Testis (tissue), 2 donors: ENCODE measurements at regions not wholly inside any gene's neighbourhood (a gene's known extent, or its start where the extent isn't known, plus 50 kb on each side); places are given as distances from the start of the nearest gene placed in this dataset.

Experiments
- POLR2A ChIP-seq: fragments of 450-650 bp; IDR thresholded peaks from one replicate; pipeline ENCODE4 v1.6.1; 2017; ENCODE audit warnings: antibody characterized with exemption, mild to moderate bottlenecking, moderate library complexity
- TF ChIP-seq, protein P1 (sequence below), 3 experiments: fragments of 450-650 bp in 2 of 3; fragments of 200-600 bp in 1 of 3; sonication (generic) in 1 of 3; IDR thresholded peaks; one replicate each; pipeline ENCODE4 v1.5.1; 2016 to 2019; ENCODE audit warnings: antibody characterized with exemption in 3 of 3, mild to moderate bottlenecking in 2 of 3, moderate library complexity in 1 of 3

DNA sequence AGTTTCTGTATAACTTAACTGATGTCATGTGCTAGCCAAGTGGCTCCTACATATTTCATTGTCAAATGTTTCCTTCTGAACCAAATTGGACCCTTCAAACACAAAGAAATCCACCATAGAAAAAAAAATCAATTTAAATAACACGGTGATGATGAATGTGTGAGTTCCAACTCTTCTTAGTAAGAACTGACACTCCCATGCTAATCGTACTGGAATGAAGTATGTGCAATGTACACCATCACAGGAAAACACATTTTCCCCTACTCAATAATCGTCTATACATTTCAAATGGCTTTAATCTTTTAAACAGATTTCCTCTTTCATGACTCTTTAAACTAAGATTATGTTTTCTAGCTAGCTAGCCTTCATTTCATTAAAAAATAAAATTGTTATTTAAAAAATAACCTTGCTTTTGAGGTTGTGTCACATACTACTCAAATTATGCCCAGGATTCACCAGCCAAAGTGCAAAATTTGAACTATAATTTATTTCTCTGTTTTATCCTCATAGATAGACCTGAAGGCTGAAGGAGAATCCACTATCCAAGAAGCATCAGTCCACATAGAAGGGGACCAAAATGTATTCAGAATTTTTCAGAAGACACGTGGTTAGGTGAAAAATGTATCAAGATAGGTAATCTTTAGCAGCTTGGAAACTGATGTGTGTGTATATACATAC, 131.0 kb upstream of the ITGA1 start:
- TF ChIP-seq POLR2A: no peak
- TF ChIP-seq, protein P1, sequence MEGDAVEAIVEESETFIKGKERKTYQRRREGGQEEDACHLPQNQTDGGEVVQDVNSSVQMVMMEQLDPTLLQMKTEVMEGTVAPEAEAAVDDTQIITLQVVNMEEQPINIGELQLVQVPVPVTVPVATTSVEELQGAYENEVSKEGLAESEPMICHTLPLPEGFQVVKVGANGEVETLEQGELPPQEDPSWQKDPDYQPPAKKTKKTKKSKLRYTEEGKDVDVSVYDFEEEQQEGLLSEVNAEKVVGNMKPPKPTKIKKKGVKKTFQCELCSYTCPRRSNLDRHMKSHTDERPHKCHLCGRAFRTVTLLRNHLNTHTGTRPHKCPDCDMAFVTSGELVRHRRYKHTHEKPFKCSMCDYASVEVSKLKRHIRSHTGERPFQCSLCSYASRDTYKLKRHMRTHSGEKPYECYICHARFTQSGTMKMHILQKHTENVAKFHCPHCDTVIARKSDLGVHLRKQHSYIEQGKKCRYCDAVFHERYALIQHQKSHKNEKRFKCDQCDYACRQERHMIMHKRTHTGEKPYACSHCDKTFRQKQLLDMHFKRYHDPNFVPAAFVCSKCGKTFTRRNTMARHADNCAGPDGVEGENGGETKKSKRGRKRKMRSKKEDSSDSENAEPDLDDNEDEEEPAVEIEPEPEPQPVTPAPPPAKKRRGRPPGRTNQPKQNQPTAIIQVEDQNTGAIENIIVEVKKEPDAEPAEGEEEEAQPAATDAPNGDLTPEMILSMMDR (IDR thresholded peaks at IDR 0.05): no peak
